HCT116 (cell line): ENCODE measurements at regions not wholly inside any gene's neighbourhood (a gene's known extent, or its start where the extent isn't known, plus 50 kb on each side); places are given as distances from the start of the nearest gene placed in this dataset.

Experiments
- ATAC-seq: fragments of 200-7000 bp; cut with Tn5 transposase; 2 replicates; pipeline ENCODE4 v1.9.1; 2020; ENCODE audit warnings: mild to moderate bottlenecking, moderate library complexity
- BruUV-seq: library from RNA; stranded (reverse); fragments of 400-500 nt; replicated peaks from 2 replicates; lab custom pipeline; 2021; lab: Mats Ljungman, UMichigan
- CTCF ChIA-PET: fragments of 300-600 bp; sonication (Branson Sonifier 250); formaldehyde crosslinking; loops from one replicate; lab custom pipeline; 2021; ENCODE audit warnings: antibody characterized with exemption; lab: Charles Lee
- POLR2A ChIA-PET: fragments of 300-600, 350-600 bp; sonication (Branson Sonifier 250); formaldehyde crosslinking; loops from one replicate; lab custom pipeline; 2021; ENCODE audit warnings: antibody characterized with exemption; lab: Charles Lee
- RAD21 ChIA-PET, 2 experiments: fragments of 300-600 bp; sonication (Branson Sonifier 250); formaldehyde crosslinking; loops; one replicate each; lab custom pipeline; 2023; ENCODE audit warnings: low total read pairs in 2 of 2; ENCODE audit not compliant: uncharacterized antibody in 2 of 2, unreplicated experiment in 2 of 2, low non-redundant PET in 1 of 2; lab: Charles Lee
- DNase-seq: peaks from one replicate; pipeline ENCODE4 v3.0.0-alpha.2; 2010; ENCODE audit warnings: low read depth, low spot score
- H2AFZ ChIP-seq: fragments of 200-600 bp; shearing (Covaris generic), sonication (generic); 2 replicates; pipeline ENCODE4 v1.6.1; 2017; ENCODE audit warnings: low read depth, mixed run types, mixed read lengths, antibody characterized with exemption, low read length; ENCODE audit not compliant: poor library complexity, severe bottlenecking
- H3K27ac ChIP-seq: 2 replicates; pipeline ENCODE4 v1.5.1; 2012; ENCODE audit warnings: low read depth, low read length
- H3K27me3 ChIP-seq: fragments of 200-600 bp; sonication (generic); 2 replicates; pipeline ENCODE4 v1.6.1; 2016; ENCODE audit warnings: mixed run types, low read length, mixed read lengths; ENCODE audit not compliant: insufficient read depth
- H3K36me3 ChIP-seq, 2 experiments: fragments of 200-500 bp in 1 of 2; fragments of 200-600 bp in 1 of 2; sonication (Bioruptor generic) in 1 of 2; sonication (generic) in 1 of 2; 2 replicates each; pipeline versions ENCODE4 v1.5.1 to v1.6.1; 2014 to 2016; ENCODE audit warnings: low read length in 2 of 2, inconsistent platforms in 1 of 2, mixed read lengths in 1 of 2, mixed run types in 1 of 2; ENCODE audit not compliant: insufficient read depth in 2 of 2, control insufficient read depth in 1 of 2
- H3K4me1 ChIP-seq, 2 experiments: fragments of 200-600 bp in 1 of 2; sonication (generic) in 1 of 2; 2 replicates each; pipeline versions ENCODE4 v1.5.1 to v1.6.1; 2012 to 2017; ENCODE audit warnings: low read length in 2 of 2, inconsistent platforms in 1 of 2, mild to moderate bottlenecking in 1 of 2, mixed read lengths in 1 of 2, mixed run types in 1 of 2, moderate library complexity in 1 of 2; ENCODE audit not compliant: insufficient read depth in 2 of 2, control insufficient read depth in 1 of 2
- H3K4me2 ChIP-seq: fragments of 200-600 bp; sonication (generic); 2 replicates; pipeline ENCODE4 v1.6.1; 2017; ENCODE audit warnings: mixed run types, low read length, mixed read lengths
- H3K4me3 ChIP-seq, 2 experiments: fragments of 200-600 bp in 1 of 2; sonication (generic) in 1 of 2; replicated peaks in 1 of 2; 2 replicates each; pipeline ENCODE4 v1.5.1; 2011 to 2016; ENCODE audit warnings: low read length in 2 of 2, control low read depth in 1 of 2, low read depth in 1 of 2, mild to moderate bottlenecking in 1 of 2, mixed read lengths in 1 of 2, mixed run types in 1 of 2
- H3K79me2 ChIP-seq: fragments of 200-600 bp; sonication (generic); 2 replicates; pipeline ENCODE4 v1.6.1; 2017; ENCODE audit warnings: mild to moderate bottlenecking, mixed run types, low read length, moderate library complexity, mixed read lengths; ENCODE audit not compliant: insufficient read depth
- H3K9ac ChIP-seq: fragments of 200-600 bp; sonication (generic); 2 replicates; pipeline ENCODE4 v1.6.1; 2016; ENCODE audit warnings: low read length, mixed read lengths
- H3K9me2 ChIP-seq: fragments of 200-600 bp; sonication (generic), shearing (Covaris generic); 2 replicates; pipeline ENCODE4 v1.6.1; 2017; ENCODE audit warnings: mixed run types, mild to moderate bottlenecking, moderate library complexity; ENCODE audit not compliant: insufficient read depth
- H3K9me3 ChIP-seq, 2 experiments: fragments of 200-500 bp in 1 of 2; fragments of 200-600 bp in 1 of 2; sonication (Bioruptor generic) in 1 of 2; sonication (generic) in 1 of 2; 2 replicates each; pipeline ENCODE4 v1.6.1; 2014 to 2017; ENCODE audit warnings: low read length in 2 of 2, mixed read lengths in 2 of 2, inconsistent platforms in 1 of 2, low read depth in 1 of 2, mild to moderate bottlenecking in 1 of 2, mixed run types in 1 of 2, moderate library complexity in 1 of 2; ENCODE audit not compliant: control insufficient read depth in 1 of 2, insufficient read depth in 1 of 2
- H4K20me1 ChIP-seq: fragments of 200-600 bp; sonication (generic), shearing (Covaris generic); 2 replicates; pipeline ENCODE4 v1.6.1; 2017; ENCODE audit warnings: mixed run types, mild to moderate bottlenecking, moderate library complexity; ENCODE audit not compliant: insufficient read depth
- CEBPB ChIP-seq: IDR thresholded peaks from 2 replicates; pipeline ENCODE4 v1.6.1; 2012; ENCODE audit warnings: low read depth
- EZH2 ChIP-seq: fragments of 200-600 bp; sonication (generic); IDR thresholded peaks from 2 replicates; pipeline ENCODE4 v1.6.1; 2017; ENCODE audit warnings: antibody characterized with exemption, mixed run types
- EZH2phosphoT487 ChIP-seq: fragments of 200-600 bp; IDR thresholded peaks from 2 replicates; pipeline ENCODE4 v1.6.1; 2018; ENCODE audit warnings: antibody characterized with exemption, borderline replicate concordance
- FOSL1 ChIP-seq: IDR thresholded peaks from 2 replicates; pipeline ENCODE4 v1.6.1; 2012; ENCODE audit warnings: low read depth
- JUND ChIP-seq: IDR thresholded peaks from 2 replicates; pipeline ENCODE4 v1.6.1; 2012
- POLR2A ChIP-seq: IDR thresholded peaks from 2 replicates; pipeline ENCODE4 v1.7.0; 2011; ENCODE audit warnings: borderline replicate concordance; ENCODE audit not compliant: insufficient read depth, insufficient read length; ENCODE audit errors: extremely low read depth
- POLR2AphosphoS5 ChIP-seq: IDR thresholded peaks from 2 replicates; pipeline ENCODE4 v1.6.1; 2011; ENCODE audit warnings: mild to moderate bottlenecking, low read depth, low read length, moderate library complexity
- SRF ChIP-seq: IDR thresholded peaks from 2 replicates; pipeline ENCODE4 v1.6.1; 2012; ENCODE audit warnings: low read depth
- ZFX ChIP-seq: fragments of 450-650 bp; IDR thresholded peaks from 2 replicates; pipeline ENCODE4 v1.6.1; 2017
- intact Hi-C: fragments of 100-400 bp; cut with micrococcal nuclease; formaldehyde crosslinking; loops from 2 replicates; pipeline ENCODE4 v1.10.0; 2022
- TF ChIP-seq, protein P1 (sequence below): IDR thresholded peaks from 2 replicates; pipeline ENCODE4 v1.6.1; 2012; ENCODE audit warnings: low read depth

DNA sequence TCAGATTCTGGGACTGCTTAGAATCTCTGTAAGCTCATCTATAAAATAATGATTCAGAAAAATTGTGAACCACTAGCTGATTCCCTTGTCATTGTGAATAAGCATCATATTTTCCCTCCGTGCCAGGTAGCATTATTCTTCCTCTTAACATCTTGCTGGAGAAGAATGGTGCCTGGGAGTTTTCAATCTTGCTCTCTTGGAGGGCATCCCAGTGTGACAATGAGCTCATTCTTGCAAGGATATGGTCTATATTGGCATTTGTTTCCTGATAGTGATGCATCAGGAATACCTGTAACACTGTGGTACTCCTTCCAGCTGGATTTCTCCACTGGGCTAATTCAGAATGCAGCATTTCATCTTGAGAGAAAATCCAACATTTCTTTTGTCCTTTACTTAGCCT, 126.4 kb upstream of the ITGB1 start:
- Histone ChIP-seq H3K36me3 (no peaks in the 10 kb centered on the region), H4K20me1 (no peaks in the 10 kb centered on the region), H3K4me2 (no peak overlapping the region), H3K9me3 (no peaks in the 10 kb centered on the region), H3K4me3 (no peak overlapping the region), H3K79me2 (no peaks in the 10 kb centered on the region), H2AFZ (no peak overlapping the region), H3K4me1 (no peaks in the 10 kb centered on the region), H3K27ac (no peak overlapping the region), H3K9ac (no peak overlapping the region), H3K9me2 (no peaks in the 10 kb centered on the region), H3K27me3 (no peaks in the 10 kb centered on the region)
- ChIA-PET RAD21 (no interaction called here), POLR2A (no interaction called here), CTCF (no interaction called here)
- DNase-seq (no peak), ATAC-seq (no peak)
- intact Hi-C loops, result no loop called here
- TF ChIP-seq SRF (no peak), EZH2 (no peak), POLR2A (no peak), CEBPB (no peak), FOSL1 (no peak), ZFX (no peak), JUND (no peak), EZH2phosphoT487 (no peak), POLR2AphosphoS5 (no peak)
- TF ChIP-seq, protein P1, sequence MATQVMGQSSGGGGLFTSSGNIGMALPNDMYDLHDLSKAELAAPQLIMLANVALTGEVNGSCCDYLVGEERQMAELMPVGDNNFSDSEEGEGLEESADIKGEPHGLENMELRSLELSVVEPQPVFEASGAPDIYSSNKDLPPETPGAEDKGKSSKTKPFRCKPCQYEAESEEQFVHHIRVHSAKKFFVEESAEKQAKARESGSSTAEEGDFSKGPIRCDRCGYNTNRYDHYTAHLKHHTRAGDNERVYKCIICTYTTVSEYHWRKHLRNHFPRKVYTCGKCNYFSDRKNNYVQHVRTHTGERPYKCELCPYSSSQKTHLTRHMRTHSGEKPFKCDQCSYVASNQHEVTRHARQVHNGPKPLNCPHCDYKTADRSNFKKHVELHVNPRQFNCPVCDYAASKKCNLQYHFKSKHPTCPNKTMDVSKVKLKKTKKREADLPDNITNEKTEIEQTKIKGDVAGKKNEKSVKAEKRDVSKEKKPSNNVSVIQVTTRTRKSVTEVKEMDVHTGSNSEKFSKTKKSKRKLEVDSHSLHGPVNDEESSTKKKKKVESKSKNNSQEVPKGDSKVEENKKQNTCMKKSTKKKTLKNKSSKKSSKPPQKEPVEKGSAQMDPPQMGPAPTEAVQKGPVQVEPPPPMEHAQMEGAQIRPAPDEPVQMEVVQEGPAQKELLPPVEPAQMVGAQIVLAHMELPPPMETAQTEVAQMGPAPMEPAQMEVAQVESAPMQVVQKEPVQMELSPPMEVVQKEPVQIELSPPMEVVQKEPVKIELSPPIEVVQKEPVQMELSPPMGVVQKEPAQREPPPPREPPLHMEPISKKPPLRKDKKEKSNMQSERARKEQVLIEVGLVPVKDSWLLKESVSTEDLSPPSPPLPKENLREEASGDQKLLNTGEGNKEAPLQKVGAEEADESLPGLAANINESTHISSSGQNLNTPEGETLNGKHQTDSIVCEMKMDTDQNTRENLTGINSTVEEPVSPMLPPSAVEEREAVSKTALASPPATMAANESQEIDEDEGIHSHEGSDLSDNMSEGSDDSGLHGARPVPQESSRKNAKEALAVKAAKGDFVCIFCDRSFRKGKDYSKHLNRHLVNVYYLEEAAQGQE, result no peak
- BruUV-seq, result no TSS peak
